Glomerular visceral epithelial cell (primary cell): ENCODE measurements at regions not wholly inside any gene's neighbourhood (a gene's known extent, or its start where the extent isn't known, plus 50 kb on each side); places are given as distances from the start of the nearest gene placed in this dataset.
"Not testable (repeated sequence)": the region's sequence is repeated elsewhere in the genome, so short reads cannot be mapped to it uniquely, and the experiment has no call there.

Source experiments
- DNase-seq: peaks from one replicate; pipeline ENCODE4 v3.0.0-alpha.2; 2016; ENCODE audit errors: extremely low spot score

GRCh38 chrY:17975200-17975599 lies 50.4 kb upstream of the CDY2A start:
- not testable (repeated sequence) for DNase-seq

- peak; percentile 7 for DNase-seq
Measured at GRCh38 chrY:17952224-17952623, 72.2 kb upstream of the CDY2B start.

- not testable (repeated sequence) for DNase-seq
Measured at GRCh38 chrY:17930375-17930774, 50.4 kb upstream of the CDY2B start.
